HG03064 (cell line): ENCODE measurements at regions not wholly inside any gene's neighbourhood (a gene's known extent, or its start where the extent isn't known, plus 50 kb on each side); places are given as distances from the start of the nearest gene placed in this dataset.

Source experiments
- ATAC-seq: cut with Tn5 transposase; IDR thresholded peaks from one replicate; pipeline ENCODE4 v1.9.1; 2021; ENCODE audit warnings: low read depth; ENCODE audit not compliant: unreplicated experiment

- no peak for ATAC-seq
Measured at GRCh38 chr7:13060173-13060572, 372.7 kb downstream of the ARL4A start.

DNA sequence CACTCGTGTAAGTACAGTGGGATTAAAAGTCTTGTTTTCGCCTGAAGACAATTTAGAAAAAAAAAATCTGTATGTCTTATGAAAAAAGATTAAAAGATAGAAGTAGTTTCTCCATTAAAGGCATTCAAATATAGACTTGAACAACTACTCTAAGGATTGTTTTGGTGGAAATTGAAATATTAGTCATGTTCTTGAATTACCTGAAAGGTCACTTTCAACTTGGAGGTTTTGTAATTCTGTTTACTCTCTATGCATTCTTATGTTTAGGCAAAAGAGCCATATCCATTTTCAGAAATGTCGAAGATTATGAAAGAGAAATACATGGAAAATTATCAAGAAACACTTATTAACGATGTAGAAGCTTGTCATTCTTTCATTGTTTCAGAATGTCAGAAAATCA is 373.7 kb downstream of the ARL4A start:
- ATAC-seq = no peak

- no peak for ATAC-seq
Measured at GRCh38 chr7:13062631-13063030, 375.2 kb downstream of the ARL4A start.

DNA sequence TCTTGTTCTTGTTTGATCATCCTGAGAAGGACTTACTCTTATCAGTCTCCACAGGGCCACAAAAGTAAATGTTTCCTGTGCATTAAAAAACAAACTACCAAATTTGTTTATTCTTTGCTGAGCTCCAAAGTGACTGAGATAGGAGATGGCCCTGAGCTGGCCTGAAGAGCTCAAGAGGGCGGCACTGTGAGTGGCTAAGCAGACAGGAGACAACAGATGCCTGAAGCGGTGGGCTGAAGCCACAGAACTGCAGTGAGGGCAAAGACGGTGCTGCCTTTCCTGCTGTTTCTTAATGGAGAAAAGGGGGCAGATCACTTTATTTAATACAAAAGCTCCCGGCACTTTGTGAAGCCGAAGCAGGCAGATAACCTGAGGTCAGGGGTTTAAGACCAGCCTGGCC is 379.6 kb downstream of the ARL4A start:
- no peak for ATAC-seq

GRCh38 chr7:13068032-13068431 is 380.6 kb downstream of the ARL4A start:
- no peak for ATAC-seq

DNA sequence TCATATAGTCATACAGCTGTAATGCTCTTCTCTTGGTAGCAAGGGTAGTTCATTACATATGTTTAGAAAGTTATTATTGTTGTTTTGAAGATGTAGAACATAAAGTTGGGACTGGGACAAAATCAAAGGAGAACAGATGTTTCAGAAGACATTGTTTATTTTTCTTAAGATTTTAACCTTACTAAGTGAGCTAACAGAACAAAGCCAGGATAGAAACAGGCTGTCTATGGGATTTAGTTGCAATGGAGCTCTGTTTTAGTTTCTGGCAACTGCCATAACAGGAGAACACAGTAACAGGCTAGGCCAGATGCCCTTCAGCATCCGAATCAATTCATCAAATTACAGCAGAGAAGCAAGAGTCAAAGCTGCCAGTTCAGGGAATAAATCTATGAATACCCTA is 382.4 kb downstream of the ARL4A start:
- ATAC-seq = no peak

- no peak for ATAC-seq
Measured at GRCh38 chr7:13072014-13072413, 384.6 kb downstream of the ARL4A start.

GRCh38 chr7:13077466-13077865 is 390.0 kb downstream of the ARL4A start:
- ATAC-seq = no peak

DNA sequence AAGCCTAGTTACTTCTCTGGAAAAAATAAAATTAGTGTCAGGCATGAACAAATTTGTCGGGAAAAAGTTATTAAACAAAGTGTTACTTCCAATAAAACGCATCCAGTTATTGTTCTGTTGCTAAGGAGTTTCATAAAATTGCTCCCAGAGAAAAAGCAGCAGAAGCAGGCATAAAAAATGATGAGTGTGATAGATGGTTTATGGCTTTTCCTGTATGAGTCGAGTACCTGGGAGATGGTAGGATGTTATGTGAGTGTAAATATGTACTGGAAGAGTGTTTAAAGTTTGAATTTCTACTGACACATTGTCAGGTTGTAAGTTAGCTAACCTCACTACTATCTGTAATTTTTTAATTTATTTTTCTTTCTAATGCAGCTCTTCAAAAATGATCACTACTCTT is 390.7 kb downstream of the ARL4A start:
- no peak for ATAC-seq

DNA sequence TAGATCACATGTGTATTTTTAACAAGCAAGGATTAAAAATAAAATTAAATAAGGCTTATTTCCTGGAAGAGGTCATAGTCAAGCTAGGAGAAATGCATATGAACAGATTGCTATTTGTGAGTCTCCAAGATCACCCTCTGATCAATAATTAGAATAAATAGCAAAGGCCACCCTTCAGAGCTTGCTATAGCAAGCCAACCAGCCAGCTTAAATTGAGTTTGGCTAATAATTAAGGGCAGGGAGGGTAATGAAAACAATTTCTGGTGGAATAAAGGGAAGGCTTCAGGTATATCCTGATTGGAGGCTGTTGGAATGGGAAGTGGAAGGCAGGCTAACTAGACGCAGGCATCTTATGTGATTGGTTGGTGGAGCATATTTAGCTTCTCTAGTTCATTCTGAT is 403.5 kb downstream of the ARL4A start:
- ATAC-seq = no peak

GRCh38 chr7:13091974-13092707 is 404.7 kb downstream of the ARL4A start:
- ATAC-seq = no peak

- ATAC-seq = no peak
Measured at GRCh38 chr7:13092708-13093005, 405.2 kb downstream of the ARL4A start.

DNA sequence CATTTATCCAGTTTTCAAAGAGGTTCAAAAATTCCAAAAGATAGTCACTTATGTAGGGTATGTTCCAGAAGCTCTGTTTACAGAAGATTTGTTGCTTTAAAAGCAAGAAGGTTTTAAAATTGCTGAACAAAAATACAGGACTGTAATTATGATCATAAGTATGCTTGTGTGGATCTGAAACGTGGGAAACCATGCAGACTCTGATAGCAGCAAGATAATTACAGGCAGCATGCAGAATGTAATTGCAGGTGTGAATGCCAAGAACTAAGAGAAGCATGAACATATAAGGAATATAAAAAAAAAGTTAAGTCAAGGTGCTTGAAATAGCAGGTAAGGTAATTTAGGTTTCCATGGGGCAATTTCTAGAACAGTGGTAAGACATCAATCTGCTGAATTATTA is 405.7 kb downstream of the ARL4A start:
- ATAC-seq = no peak

DNA sequence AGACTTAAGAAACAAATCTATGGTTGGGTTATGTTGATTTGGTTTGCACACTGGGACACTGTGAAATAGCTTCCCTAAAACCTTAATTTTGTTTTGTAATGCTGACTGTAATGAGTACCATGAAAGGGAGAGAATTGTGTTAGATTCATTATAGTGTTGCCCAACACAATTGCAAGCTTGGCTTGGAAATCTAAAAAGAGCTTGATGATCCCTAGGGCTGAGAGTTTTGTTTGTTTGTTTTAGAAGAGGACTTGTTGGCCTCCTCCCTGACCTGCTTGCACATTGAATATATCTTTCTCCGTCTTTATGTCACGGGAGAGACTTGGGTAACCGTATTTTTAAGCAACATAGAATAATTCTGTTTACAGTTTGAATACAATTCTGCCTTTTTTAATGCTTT is 410.1 kb downstream of the ARL4A start:
- ATAC-seq = no peak

- ATAC-seq = no peak
Measured at GRCh38 chr7:13098161-13098560, 410.7 kb downstream of the ARL4A start.

DNA sequence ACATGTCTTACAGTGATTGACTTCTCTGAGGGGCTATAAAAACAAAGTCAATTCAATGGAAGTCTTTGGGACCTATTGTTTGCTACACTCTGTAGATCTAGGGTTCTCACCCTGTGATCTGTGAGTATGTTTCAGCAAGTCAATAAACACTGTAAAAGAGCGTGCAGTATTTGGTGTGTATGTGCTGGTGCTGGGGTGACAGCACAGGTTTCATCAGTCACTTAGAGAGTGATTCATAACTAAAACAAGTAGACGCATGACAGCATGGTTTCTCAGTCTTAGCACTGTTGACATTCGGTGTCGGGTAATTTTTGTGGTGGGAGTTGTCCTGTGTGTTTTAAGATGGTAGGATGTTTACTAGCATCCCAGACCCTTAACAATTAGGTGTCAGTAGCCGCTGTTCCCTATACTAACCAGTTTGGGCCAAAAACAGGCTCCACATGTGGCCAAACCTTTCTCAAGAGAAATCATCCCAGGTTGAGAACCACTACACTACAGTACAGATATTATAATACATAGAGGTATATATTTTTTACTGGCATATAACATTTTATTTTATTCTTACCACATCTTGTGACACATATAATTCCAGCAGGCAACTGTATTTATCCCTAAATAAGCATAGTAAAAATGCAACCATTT is 411.8 kb downstream of the ARL4A start:
- ATAC-seq = no peak

GRCh38 chr7:13104128-13104527 is 416.7 kb downstream of the ARL4A start:
- no peak for ATAC-seq

- ATAC-seq = no peak
Measured at GRCh38 chr7:13105209-13105608, 417.8 kb downstream of the ARL4A start.

DNA sequence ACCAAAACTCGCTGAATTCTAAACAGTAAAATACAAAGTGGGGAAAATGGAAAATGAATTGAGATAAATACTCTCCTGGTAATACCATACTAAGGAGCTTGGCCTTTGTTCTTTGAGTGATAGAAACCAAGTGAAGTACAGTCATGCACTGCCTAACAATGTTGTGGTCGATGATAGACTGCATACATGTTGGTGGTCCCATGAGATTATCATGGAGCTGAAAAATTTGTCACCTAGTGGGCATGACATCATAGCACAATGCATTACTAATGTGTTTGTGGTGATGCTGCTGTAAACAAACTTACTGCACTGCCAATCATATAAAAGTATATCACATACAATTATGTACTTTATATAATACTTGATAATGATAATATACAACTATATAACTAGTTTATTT is 419.1 kb downstream of the ARL4A start:
- ATAC-seq = no peak

DNA sequence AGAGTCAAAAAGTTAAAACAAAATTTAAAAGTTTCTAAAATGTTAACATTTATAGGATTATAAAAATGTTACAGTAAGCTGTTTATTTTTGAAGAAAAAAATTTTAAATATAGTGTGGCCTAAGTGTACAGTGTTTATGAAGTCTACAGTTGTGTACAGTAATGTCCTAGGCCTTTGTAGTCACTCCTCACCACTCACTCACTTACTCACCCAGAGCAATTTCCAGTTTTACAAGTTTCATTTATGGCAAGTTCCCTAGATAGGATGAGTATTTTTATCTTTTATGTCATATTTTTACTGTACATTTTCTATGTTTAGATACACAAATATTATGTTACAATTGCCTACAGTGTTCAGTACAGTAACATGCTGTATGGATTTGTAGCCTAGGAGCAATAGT is 419.9 kb downstream of the ARL4A start:
- no peak for ATAC-seq

DNA sequence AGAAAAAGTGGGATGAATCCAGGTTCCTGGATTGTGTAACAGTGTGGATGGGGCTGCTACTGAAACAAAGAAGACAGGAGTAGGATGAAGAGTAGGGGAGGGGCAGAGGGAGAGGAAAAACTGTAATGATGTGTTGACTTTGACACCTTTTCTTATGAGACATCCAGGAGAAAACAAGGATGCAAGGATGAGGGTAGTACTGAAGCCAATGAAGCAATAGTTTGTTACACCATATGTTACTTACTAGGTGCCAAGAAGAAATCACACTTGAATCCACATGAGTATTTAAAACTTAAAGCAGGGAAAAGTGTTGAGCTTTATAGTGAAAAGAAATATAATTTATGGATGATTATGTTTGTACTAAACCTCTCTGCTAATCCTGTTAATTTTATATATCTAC is 420.6 kb downstream of the ARL4A start:
- no peak for ATAC-seq

DNA sequence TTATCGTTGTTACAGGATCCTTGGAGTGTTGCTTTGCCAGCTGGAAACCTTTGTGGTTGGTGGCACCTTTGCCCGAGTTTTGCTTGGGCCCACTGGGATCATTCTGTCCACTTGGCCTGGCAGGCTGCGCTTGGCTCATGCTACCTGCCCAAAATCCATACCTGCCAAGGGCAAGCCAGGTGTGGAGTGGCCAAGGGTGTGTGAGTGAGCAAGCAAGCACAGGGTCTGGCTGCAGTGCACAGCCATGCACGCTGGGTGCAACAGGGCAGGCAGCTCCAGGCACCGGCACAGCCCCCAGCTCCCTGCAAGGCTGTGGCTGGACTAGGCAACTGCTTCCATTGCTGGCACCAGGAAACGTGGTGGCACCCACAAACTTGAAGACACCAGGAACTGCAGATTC is 421.8 kb downstream of the ARL4A start:
- ATAC-seq = no peak

- no peak for ATAC-seq
Measured at GRCh38 chr7:13110107-13110506, 422.7 kb downstream of the ARL4A start.
